ENCODE measurements at regions not wholly inside any gene's neighbourhood (a gene's known extent, or its start where the extent isn't known, plus 50 kb on each side); places are given as distances from the start of the nearest gene placed in this dataset.

GRCh38 chr11:23554002-23554401 lies 693.7 kb upstream of the CCDC179 start:
- TF ChIP-seq CTCF (IDR thresholded peaks at IDR 0.05) (no peak), POLR2A (IDR thresholded peaks at IDR 0.05) (no peak)
